SK-N-SH treated with all-trans-retinoic acid at 6 μM for 48 hours (cell line): ENCODE measurements at regions not wholly inside any gene's neighbourhood (a gene's known extent, or its start where the extent isn't known, plus 50 kb on each side); places are given as distances from the start of the nearest gene placed in this dataset.

Source experiments
- ATAC-seq: fragments of 200-7000 bp; cut with Tn5 transposase; 3 replicates; pipeline ENCODE4 v1.9.1; 2020; ENCODE audit warnings: mild to moderate bottlenecking, moderate library complexity
- ARNTL ChIP-seq: fragments of 450-650 bp; formaldehyde crosslinking; IDR thresholded peaks from 2 replicates; pipeline ENCODE4 v1.5.0; 2020; ENCODE audit warnings: low read depth, mild to moderate bottlenecking, moderate library complexity, borderline replicate concordance
- BACH2 ChIP-seq: fragments of 250-450 bp; sonication (Bioruptor Pico); IDR thresholded peaks from 2 replicates; pipeline ENCODE4 v1.9.0; 2021; ENCODE audit warnings: mild to moderate bottlenecking, borderline replicate concordance
- CREB5 ChIP-seq: fragments of 250-450 bp; sonication (Bioruptor Pico); IDR thresholded peaks from 2 replicates; pipeline ENCODE4 v1.5.1; 2020; ENCODE audit warnings: low read depth, mild to moderate bottlenecking, moderate library complexity
- CSDC2 ChIP-seq: fragments of 250-450 bp; sonication (Bioruptor Pico); IDR thresholded peaks from 2 replicates; pipeline ENCODE4 v1.5.0; 2020; ENCODE audit warnings: mild to moderate bottlenecking, moderate library complexity
- CSRNP3 ChIP-seq: fragments of 250-450 bp; sonication (Bioruptor Pico); IDR thresholded peaks from 2 replicates; pipeline ENCODE4 v1.5.1; 2021; ENCODE audit warnings: mild to moderate bottlenecking, moderate library complexity
- ESRRG ChIP-seq: fragments of 250-450 bp; sonication (Bioruptor Pico); IDR thresholded peaks from 2 replicates; pipeline ENCODE4 v1.6.1; 2021; ENCODE audit warnings: mild to moderate bottlenecking
- GLIS3 ChIP-seq: fragments of 250-450 bp; sonication (Bioruptor Pico); IDR thresholded peaks from 2 replicates; pipeline ENCODE4 v1.5.0; 2020; ENCODE audit warnings: mild to moderate bottlenecking, moderate library complexity
- ISL1 ChIP-seq: fragments of 250-450 bp; sonication (Bioruptor Pico); IDR thresholded peaks from 2 replicates; pipeline ENCODE4 v2.1.2; 2022; ENCODE audit warnings: mild to moderate bottlenecking, moderate library complexity
- OSR1 ChIP-seq: fragments of 250-450 bp; sonication (Bioruptor Pico); IDR thresholded peaks from 2 replicates; pipeline ENCODE4 v1.8.0; 2022; ENCODE audit warnings: moderate library complexity, mild to moderate bottlenecking, inconsistent platforms
- PATZ1 ChIP-seq: fragments of 250-450 bp; sonication (Bioruptor Pico); IDR thresholded peaks from 2 replicates; pipeline ENCODE4 v1.8.0; 2020; ENCODE audit warnings: mild to moderate bottlenecking, moderate library complexity, borderline replicate concordance
- POU6F1 ChIP-seq: fragments of 250-450 bp; sonication (Bioruptor Pico); IDR thresholded peaks from 2 replicates; pipeline ENCODE4 v1.8.0; 2021; ENCODE audit warnings: low read depth, mild to moderate bottlenecking, moderate library complexity, borderline replicate concordance
- PPARA ChIP-seq: fragments of 250-450 bp; sonication (Bioruptor Pico); IDR thresholded peaks from 2 replicates; pipeline ENCODE4 v1.5.0; 2020; ENCODE audit warnings: mild to moderate bottlenecking, borderline replicate concordance
- RARB ChIP-seq: fragments of 250-450 bp; sonication (Bioruptor Pico); IDR thresholded peaks from 2 replicates; pipeline ENCODE4 v1.8.0; 2021; ENCODE audit warnings: mild to moderate bottlenecking, moderate library complexity
- SNAI2 ChIP-seq: fragments of 250-450 bp; sonication (Bioruptor Pico); IDR thresholded peaks from 2 replicates; pipeline ENCODE4 v1.5.0; 2020; ENCODE audit warnings: mild to moderate bottlenecking, moderate library complexity
- TCF4 ChIP-seq: fragments of 250-450 bp; sonication (Bioruptor Pico); IDR thresholded peaks from 2 replicates; pipeline ENCODE4 v1.8.0; 2021; ENCODE audit warnings: mild to moderate bottlenecking, moderate library complexity, borderline replicate concordance
- TOX ChIP-seq: fragments of 250-450 bp; sonication (Bioruptor Pico); IDR thresholded peaks from 2 replicates; pipeline ENCODE4 v1.8.0; 2021; ENCODE audit warnings: mild to moderate bottlenecking, moderate library complexity, borderline replicate concordance
- TSHZ2 ChIP-seq: fragments of 250-450 bp; sonication (Bioruptor Pico); IDR thresholded peaks from 2 replicates; pipeline ENCODE4 v1.5.0; 2020; ENCODE audit warnings: mild to moderate bottlenecking, moderate library complexity
- ZC3H10 ChIP-seq: fragments of 250-450 bp; sonication (Bioruptor Pico); IDR thresholded peaks from 2 replicates; pipeline ENCODE4 v1.5.1; 2021; ENCODE audit warnings: mild to moderate bottlenecking, moderate library complexity
- ZFP3 ChIP-seq: fragments of 250-450 bp; sonication (Bioruptor Pico); IDR thresholded peaks from 2 replicates; pipeline ENCODE4 v1.5.0; 2020; ENCODE audit warnings: mild to moderate bottlenecking, moderate library complexity
- ZFP30 ChIP-seq: fragments of 450-650 bp; formaldehyde crosslinking; IDR thresholded peaks from 2 replicates; pipeline ENCODE4 v1.5.0; 2022; ENCODE audit warnings: mild to moderate bottlenecking, moderate library complexity
- ZNF565 ChIP-seq: fragments of 450-650 bp; formaldehyde crosslinking; conservative IDR thresholded peaks from 2 replicates; pipeline ENCODE4 v1.5.0; 2020; ENCODE audit warnings: low read depth, mild to moderate bottlenecking, moderate library complexity
- ZNF8 ChIP-seq: fragments of 450-650 bp; formaldehyde crosslinking; IDR thresholded peaks from 2 replicates; pipeline ENCODE4 v1.5.0; 2020; ENCODE audit warnings: mild to moderate bottlenecking, moderate library complexity

GRCh38 chr1:61518670-61519400, 206.1 kb downstream of the TM2D1 start:
- TF ChIP-seq ZFP30 (CRISPR knock-in tag), result no peak
- peak; percentile 53; the same call in 1 of the 2 replicates for TF ChIP-seq ZNF8
- TF ChIP-seq TCF4, result no peak
- no peak for TF ChIP-seq ISL1
- TF ChIP-seq TOX, result no peak
- no peak for ATAC-seq

GRCh38 chr1:61517345-61517744, 207.6 kb downstream of the TM2D1 start:
- ATAC-seq, result no peak
- TF ChIP-seq ESRRG (no peak), SNAI2 (CRISPR knock-in tag) (no peak), CSDC2 (no peak), TCF4 (no peak), RARB (CRISPR knock-in tag) (no peak), PPARA (CRISPR knock-in tag) (no peak), TSHZ2 (CRISPR knock-in tag) (no peak), ZFP30 (CRISPR knock-in tag) (no peak), OSR1 (CRISPR knock-in tag) (no peak), POU6F1 (CRISPR knock-in tag) (no peak), ZNF565 (CRISPR knock-in tag) (no peak), GLIS3 (no peak), ARNTL (no peak), CREB5 (CRISPR knock-in tag) (no peak)

- TF ChIP-seq BACH2 (CRISPR knock-in tag) (no peak), CSDC2 (no peak), PATZ1 (no peak), ZC3H10 (no peak), OSR1 (CRISPR knock-in tag) (no peak), SNAI2 (CRISPR knock-in tag) (no peak), CREB5 (CRISPR knock-in tag) (no peak), TOX (no peak), ISL1 (no peak), CSRNP3 (CRISPR knock-in tag) (no peak), GLIS3 (no peak), ZNF8 (no peak), ZFP30 (CRISPR knock-in tag) (no peak), ZFP3 (CRISPR knock-in tag) (no peak)
- no peak for ATAC-seq
These were observed 209.8 kb downstream of the TM2D1 start for GRCh38 chr1:61515096-61515495.
